ENCODE measurements at regions not wholly inside any gene's neighbourhood (a gene's known extent, or its start where the extent isn't known, plus 50 kb on each side); places are given as distances from the start of the nearest gene placed in this dataset.
"Not testable (repeated sequence)": the region's sequence is repeated elsewhere in the genome, so short reads cannot be mapped to it uniquely, and the experiment has no call there.

DNA sequence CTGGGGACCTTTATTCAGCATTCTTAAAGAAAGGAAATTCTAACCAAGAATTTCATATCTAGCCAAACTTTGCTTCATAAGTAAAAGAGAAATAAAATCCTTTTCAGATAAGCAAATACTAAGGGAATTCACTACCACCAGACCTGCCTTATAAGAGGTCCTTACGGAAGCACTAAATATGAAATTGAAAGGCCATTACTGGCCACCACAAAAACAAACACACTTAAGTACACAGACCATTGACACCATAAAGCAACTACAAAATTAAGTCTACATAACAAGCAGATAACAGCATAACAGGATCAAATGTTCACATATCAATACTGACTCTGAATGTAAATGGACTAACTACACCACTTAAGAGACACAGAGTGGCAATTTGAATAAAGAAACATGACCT lies 361.4 kb upstream of the POU5F2 start:
- no peaks in the 10 kb centered on the region for H3K9me3 ChIP-seq
- no peak overlapping the region for H3K27ac ChIP-seq
- 93 to 100% methylated on average over 1 of the region's 1 CpG for WGBS, 2 donors
- intact Hi-C loops (cut with DNase I) = no loop called here
- no peak for DNase-seq
- H3K27me3 ChIP-seq = no peaks in the 10 kb centered on the region
- H3K4me3 ChIP-seq (replicated peaks in 1 of 3) = no peak overlapping the region
- H3K4me1 ChIP-seq = no peaks in the 10 kb centered on the region
- H3K36me3 ChIP-seq = no peaks in the 10 kb centered on the region
- TF ChIP-seq POLR2A (IDR thresholded peaks at IDR 0.05) (no peak), CTCF (IDR thresholded peaks at IDR 0.05) (no peak)

GRCh38 chr5:94097384-94097783 lies 356.0 kb upstream of the POU5F2 start:
- H3K4me1 ChIP-seq; H3K27me3 ChIP-seq; H3K27ac ChIP-seq; H3K36me3 ChIP-seq; DNase-seq; intact Hi-C loops (cut with DNase I); H3K9me3 ChIP-seq; H3K4me3 ChIP-seq (replicated peaks in 1 of 3): not testable (repeated sequence)
- 100% methylated on average over 2 of the region's 2 CpGs for WGBS, 2 donors

DNA sequence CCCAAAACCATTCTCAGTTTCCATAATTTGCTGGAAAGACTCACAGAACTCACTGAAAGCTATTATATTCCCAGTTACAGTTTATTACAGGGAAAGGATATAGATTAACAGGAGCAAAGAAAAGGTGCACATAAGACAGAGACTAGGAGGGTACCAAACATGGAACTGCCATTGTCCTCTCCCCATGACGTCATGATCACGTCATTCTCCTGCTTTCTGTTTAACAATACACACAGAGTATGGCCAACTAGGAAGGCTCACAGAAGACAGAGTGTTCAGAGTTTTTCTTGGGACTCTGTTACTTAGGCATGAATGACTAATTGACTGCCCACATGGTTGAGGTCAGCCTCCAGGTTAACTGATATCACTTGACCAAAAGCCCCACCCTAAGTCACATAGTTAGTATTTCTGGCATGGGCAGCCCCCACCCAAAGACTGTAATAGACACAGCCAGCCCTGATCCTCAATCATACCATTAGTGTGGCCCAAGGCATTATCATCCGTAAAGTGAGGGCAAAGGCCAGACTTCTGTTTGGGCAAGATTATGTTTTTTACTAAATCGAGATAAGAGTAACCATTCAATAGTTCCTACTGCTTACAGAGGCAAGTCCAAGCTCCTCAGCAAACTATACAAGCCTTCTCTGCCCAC lies 353.5 kb upstream of the POU5F2 start:
- WGBS, 2 donors = 91 to 96% methylated on average over 4 of the region's 4 CpGs
- H3K4me1 ChIP-seq = no peaks in the 10 kb centered on the region
- intact Hi-C loops (cut with DNase I) = no loop called here
- TF ChIP-seq CTCF (IDR thresholded peaks at IDR 0.05) (no peak), POLR2A (IDR thresholded peaks at IDR 0.05) (no peak)
- H3K4me3 ChIP-seq (replicated peaks in 1 of 3) = no peak overlapping the region
- no peaks in the 10 kb centered on the region for H3K36me3 ChIP-seq
- H3K27ac ChIP-seq = no peak overlapping the region
- no peak for DNase-seq
- no peaks in the 10 kb centered on the region for H3K27me3 ChIP-seq
- no peaks in the 10 kb centered on the region for H3K9me3 ChIP-seq

DNA sequence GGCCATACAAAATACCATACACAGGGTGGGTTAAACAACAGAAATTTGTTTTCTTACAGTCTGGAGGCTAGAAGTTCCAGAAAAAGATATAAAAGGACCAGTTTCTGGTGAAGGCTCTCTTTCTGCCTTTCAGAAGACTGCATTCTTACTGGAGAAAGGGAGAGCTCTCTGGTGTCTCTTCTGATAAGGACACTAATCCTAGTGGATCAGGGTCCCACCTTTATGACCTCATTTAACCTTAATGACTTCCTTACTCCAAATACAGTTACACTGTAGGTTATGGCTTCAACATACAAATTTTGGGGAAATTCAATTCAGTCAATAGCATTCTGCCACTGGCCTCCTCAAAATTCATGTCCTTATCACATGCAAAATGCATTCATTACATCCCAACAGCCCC lies 351.9 kb upstream of the POU5F2 start:
- no peak overlapping the region for H3K27ac ChIP-seq
- TF ChIP-seq POLR2A (IDR thresholded peaks at IDR 0.05) = no peak
- TF ChIP-seq CTCF (IDR thresholded peaks at IDR 0.05) = no peak

GRCh38 chr5:94086635-94087034 lies 345.2 kb upstream of the POU5F2 start:
- H3K9me3 ChIP-seq; DNase-seq; H3K27ac ChIP-seq; intact Hi-C loops (cut with DNase I); H3K27me3 ChIP-seq; H3K4me1 ChIP-seq; H3K36me3 ChIP-seq; H3K4me3 ChIP-seq (replicated peaks in 1 of 3): not testable (repeated sequence)
- 92% methylated on average over 8 of the region's 8 CpGs for WGBS, 2 donors

More for the DNA sequence above, 351.9 kb upstream of the POU5F2 start:
- H3K4me3 ChIP-seq (replicated peaks in 1 of 3) = no peak overlapping the region
- H3K36me3 ChIP-seq = no peaks in the 10 kb centered on the region
- no peaks in the 10 kb centered on the region for H3K27me3 ChIP-seq
- no peaks in the 10 kb centered on the region for H3K4me1 ChIP-seq
- H3K9me3 ChIP-seq = no peaks in the 10 kb centered on the region
- DNase-seq = no peak
- intact Hi-C loops (cut with DNase I) = no loop called here

DNA sequence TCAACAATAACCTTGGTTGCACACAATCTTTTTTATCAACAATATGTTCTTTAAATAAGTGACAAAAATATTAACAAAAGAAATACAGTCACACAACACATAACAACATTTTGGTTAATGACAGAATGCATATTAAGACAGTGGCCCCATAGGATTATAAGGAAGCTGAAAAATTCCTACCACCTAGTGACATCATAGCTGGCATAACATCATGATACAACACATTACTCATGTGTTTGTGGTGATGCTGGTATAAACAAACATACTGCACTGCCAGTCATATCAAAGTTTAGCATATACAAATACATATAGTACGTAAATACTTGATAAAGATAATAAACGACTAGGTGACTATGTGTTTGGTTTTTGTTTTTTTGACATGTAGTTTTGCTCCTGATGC lies 344.8 kb upstream of the POU5F2 start:
- 96 to 99% methylated on average over 2 of the region's 2 CpGs for WGBS, 2 donors
- Histone ChIP-seq H3K27me3 (no peaks in the 10 kb centered on the region), H3K4me1 (peaks cover 4 to 8% of the 10 kb centered on the region in 2 donors), H3K4me3 (replicated peaks in 1 of 3) (no peak overlapping the region), H3K9me3 (no peaks in the 10 kb centered on the region), H3K36me3 (no peaks in the 10 kb centered on the region), H3K27ac (no peak overlapping the region)
- no peak for DNase-seq
- intact Hi-C loops (cut with DNase I) = no loop called here
- no peak for TF ChIP-seq POLR2A (IDR thresholded peaks at IDR 0.05)
- TF ChIP-seq CTCF (IDR thresholded peaks at IDR 0.05) = no peak
